ENCODE measurements at regions not wholly inside any gene's neighbourhood (a gene's known extent, or its start where the extent isn't known, plus 50 kb on each side); places are given as distances from the start of the nearest gene placed in this dataset.

- H3K36me3 ChIP-seq = no peaks in the 10 kb centered on the region
- intact Hi-C loops (cut with DNase I) = no loop called here
- H3K27me3 ChIP-seq = no peaks in the 10 kb centered on the region
- H3K9me3 ChIP-seq = no peaks in the 10 kb centered on the region
- FAIRE-seq = no peak
- TF ChIP-seq CTCF (IDR thresholded peaks at IDR 0.05) = no peak
- no peak overlapping the region for H3K27ac ChIP-seq
- no peak for ATAC-seq
- DNase-seq = no peak
- WGBS, 2 donors = 52 to 62% methylated on average over 15 of the region's 15 CpGs
- H3K4me3 ChIP-seq = no peak overlapping the region
- no peaks in the 10 kb centered on the region for H3K4me1 ChIP-seq
Measured at GRCh38 chr19:29323440-29324290, 110.7 kb upstream of the UQCRFS1 start.

GRCh38 chr19:29324291-29324680 is 111.3 kb upstream of the UQCRFS1 start:
- Histone ChIP-seq H3K27ac (no peak overlapping the region), H3K27me3 (no peaks in the 10 kb centered on the region), H3K4me3 (no peak overlapping the region), H3K9me3 (no peaks in the 10 kb centered on the region), H3K4me1 (no peaks in the 10 kb centered on the region), H3K36me3 (no peaks in the 10 kb centered on the region)
- no peak for TF ChIP-seq CTCF (IDR thresholded peaks at IDR 0.05)
- intact Hi-C loops (cut with DNase I) = no loop called here
- no peak for DNase-seq
- 64 to 69% methylated on average over 8 of the region's 8 CpGs for WGBS, 2 donors
- FAIRE-seq = no peak
- ATAC-seq = no peak

- H3K27ac ChIP-seq = no peak overlapping the region
- FAIRE-seq (no peak), ATAC-seq (no peak), DNase-seq (no peak)
- no peaks in the 10 kb centered on the region for H3K9me3 ChIP-seq
- intact Hi-C loops (cut with DNase I) = no loop called here
- H3K4me1 ChIP-seq = no peaks in the 10 kb centered on the region
- no peak for TF ChIP-seq CTCF (IDR thresholded peaks at IDR 0.05)
- H3K27me3 ChIP-seq = no peaks in the 10 kb centered on the region
- 47 to 59% methylated on average over 6 of the region's 6 CpGs for WGBS, 2 donors
- no peak overlapping the region for H3K4me3 ChIP-seq
- no peaks in the 10 kb centered on the region for H3K36me3 ChIP-seq
Measured at GRCh38 chr19:29324717-29325116, 111.8 kb upstream of the UQCRFS1 start.

GRCh38 chr19:29325241-29325975 is 112.5 kb upstream of the UQCRFS1 start:
- Histone ChIP-seq H3K36me3 (no peaks in the 10 kb centered on the region), H3K27ac (no peak overlapping the region), H3K27me3 (no peaks in the 10 kb centered on the region), H3K9me3 (no peaks in the 10 kb centered on the region), H3K4me1 (no peaks in the 10 kb centered on the region), H3K4me3 (no peak overlapping the region)
- no peak for FAIRE-seq
- no peak for ATAC-seq
- WGBS, 2 donors = 42 to 48% methylated on average over 11 of the region's 11 CpGs
- no peak for DNase-seq
- intact Hi-C loops (cut with DNase I) = no loop called here
- no peak for TF ChIP-seq CTCF (IDR thresholded peaks at IDR 0.05)

- WGBS, 2 donors = 62 to 77% methylated on average over 4 of the region's 4 CpGs
- intact Hi-C loops (cut with DNase I) = no loop called here
- no peak for ATAC-seq
- DNase-seq = no peak
- FAIRE-seq = no peak
- H3K4me1 ChIP-seq = no peaks in the 10 kb centered on the region
- no peak overlapping the region for H3K27ac ChIP-seq
- no peak overlapping the region for H3K4me3 ChIP-seq
- no peak for TF ChIP-seq CTCF (IDR thresholded peaks at IDR 0.05)
- H3K27me3 ChIP-seq = no peaks in the 10 kb centered on the region
- no peaks in the 10 kb centered on the region for H3K9me3 ChIP-seq
- H3K36me3 ChIP-seq = no peaks in the 10 kb centered on the region
Measured at GRCh38 chr19:29326351-29326750, 113.4 kb upstream of the UQCRFS1 start.

Measured in pancreas (tissue), 10 donors.